Type B pancreatic cell (in vitro differentiated cells): ENCODE measurements at regions not wholly inside any gene's neighbourhood (a gene's known extent, or its start where the extent isn't known, plus 50 kb on each side); places are given as distances from the start of the nearest gene placed in this dataset.

Experiments used
- DNase-seq: peaks from one replicate; pipeline ENCODE4 v3.0.0; 2021; ENCODE audit warnings: mixed read lengths; ENCODE audit not compliant: unreplicated experiment; ENCODE audit errors: extremely low spot score
- H3K27ac Mint-ChIP-seq: 2 replicates; pipeline ENCODE4 v1.8.0; 2021; ENCODE audit warnings: mild to moderate bottlenecking, mixed read lengths
- H3K27me3 Mint-ChIP-seq: 2 replicates; pipeline ENCODE4 v1.8.0; 2021; ENCODE audit warnings: mixed read lengths
- H3K36me3 Mint-ChIP-seq: 2 replicates; pipeline ENCODE4 v1.8.0; 2021; ENCODE audit warnings: mixed read lengths
- H3K4me1 Mint-ChIP-seq: one replicate; pipeline ENCODE4 v1.8.0; 2021; ENCODE audit warnings: mixed read lengths; ENCODE audit not compliant: unreplicated experiment
- H3K4me3 Mint-ChIP-seq: 2 replicates; pipeline ENCODE4 v1.8.0; 2021; ENCODE audit warnings: mild to moderate bottlenecking, mixed read lengths
- H3K9me3 Mint-ChIP-seq: 2 replicates; pipeline ENCODE4 v1.8.0; 2021; ENCODE audit warnings: mixed read lengths
- TF ChIP-seq, protein P1 (sequence below): fragments of 200-600 bp; sonication (generic); conservative IDR thresholded peaks from 2 replicates; pipeline ENCODE4 v1.5.0; 2021; ENCODE audit warnings: antibody characterized with exemption, mild to moderate bottlenecking

GRCh38 chr12:75699251-75699650 is 187.8 kb upstream of the KRR1 start:
- H3K4me1 Mint-ChIP-seq: peaks cover 30% of the 10 kb centered on the region
- no peak for DNase-seq
- H3K9me3 Mint-ChIP-seq: peaks cover 6% of the 10 kb centered on the region

GRCh38 chr12:75698052-75698451 is 186.6 kb upstream of the KRR1 start:
- Mint-ChIP-seq H3K36me3 (peaks cover 4% of the 10 kb centered on the region), H3K4me3 (no peak overlapping the region), H3K27ac (no peak overlapping the region), H3K9me3 (peaks cover 6% of the 10 kb centered on the region), H3K27me3 (no peaks in the 10 kb centered on the region), H3K4me1 (peaks cover 26% of the 10 kb centered on the region)
- TF ChIP-seq, protein P1, sequence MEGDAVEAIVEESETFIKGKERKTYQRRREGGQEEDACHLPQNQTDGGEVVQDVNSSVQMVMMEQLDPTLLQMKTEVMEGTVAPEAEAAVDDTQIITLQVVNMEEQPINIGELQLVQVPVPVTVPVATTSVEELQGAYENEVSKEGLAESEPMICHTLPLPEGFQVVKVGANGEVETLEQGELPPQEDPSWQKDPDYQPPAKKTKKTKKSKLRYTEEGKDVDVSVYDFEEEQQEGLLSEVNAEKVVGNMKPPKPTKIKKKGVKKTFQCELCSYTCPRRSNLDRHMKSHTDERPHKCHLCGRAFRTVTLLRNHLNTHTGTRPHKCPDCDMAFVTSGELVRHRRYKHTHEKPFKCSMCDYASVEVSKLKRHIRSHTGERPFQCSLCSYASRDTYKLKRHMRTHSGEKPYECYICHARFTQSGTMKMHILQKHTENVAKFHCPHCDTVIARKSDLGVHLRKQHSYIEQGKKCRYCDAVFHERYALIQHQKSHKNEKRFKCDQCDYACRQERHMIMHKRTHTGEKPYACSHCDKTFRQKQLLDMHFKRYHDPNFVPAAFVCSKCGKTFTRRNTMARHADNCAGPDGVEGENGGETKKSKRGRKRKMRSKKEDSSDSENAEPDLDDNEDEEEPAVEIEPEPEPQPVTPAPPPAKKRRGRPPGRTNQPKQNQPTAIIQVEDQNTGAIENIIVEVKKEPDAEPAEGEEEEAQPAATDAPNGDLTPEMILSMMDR: peak; percentile 31
- no peak for DNase-seq

More at GRCh38 chr12:75699251-75699650, 187.8 kb upstream of the KRR1 start:
- TF ChIP-seq, protein P1: no peak
- H3K27ac Mint-ChIP-seq: peak overlapping the region; percentile 76
- H3K27me3 Mint-ChIP-seq: no peaks in the 10 kb centered on the region
- H3K36me3 Mint-ChIP-seq: peaks cover 4% of the 10 kb centered on the region
- H3K4me3 Mint-ChIP-seq: no peak overlapping the region

DNA sequence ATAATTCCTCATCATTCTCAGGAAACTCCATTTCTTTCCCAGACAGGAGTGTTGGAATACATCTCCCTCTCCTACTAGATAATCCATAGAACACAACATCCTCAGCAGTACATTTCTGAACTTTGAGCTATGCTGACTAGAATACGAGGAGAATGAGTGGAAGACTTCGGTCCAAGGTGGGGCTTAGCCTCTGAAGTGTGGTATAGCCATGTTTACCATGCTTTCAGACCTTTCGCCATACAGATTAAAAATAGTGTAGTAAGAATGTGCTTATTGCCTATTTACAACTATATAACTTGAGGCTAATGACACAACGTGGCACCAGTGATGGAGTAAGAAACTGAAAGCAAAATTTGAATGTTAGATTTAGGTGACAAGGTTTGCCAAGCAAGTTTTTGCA is 184.5 kb upstream of the KRR1 start:
- Mint-ChIP-seq H3K27ac (no peak overlapping the region), H3K27me3 (no peaks in the 10 kb centered on the region), H3K9me3 (peaks cover 12% of the 10 kb centered on the region), H3K4me1 (peaks cover 22% of the 10 kb centered on the region), H3K4me3 (no peak overlapping the region), H3K36me3 (peaks cover 4% of the 10 kb centered on the region)
- DNase-seq: no peak
- TF ChIP-seq, protein P1: no peak

- DNase-seq: no peak
- peaks cover 3% of the 10 kb centered on the region for H3K36me3 Mint-ChIP-seq
- no peaks in the 10 kb centered on the region for H3K27me3 Mint-ChIP-seq
- H3K9me3 Mint-ChIP-seq: peaks cover 10% of the 10 kb centered on the region
- H3K4me1 Mint-ChIP-seq: peaks cover 16% of the 10 kb centered on the region
- H3K4me3 Mint-ChIP-seq: no peak overlapping the region
- H3K27ac Mint-ChIP-seq: no peak overlapping the region
- TF ChIP-seq, protein P1: no peak
These were observed 183.3 kb upstream of the KRR1 start for GRCh38 chr12:75694534-75695268.

GRCh38 chr12:75692876-75693275 is 181.5 kb upstream of the KRR1 start:
- Mint-ChIP-seq H3K27ac (no peak overlapping the region), H3K36me3 (no peaks in the 10 kb centered on the region), H3K27me3 (no peaks in the 10 kb centered on the region), H3K4me1 (peaks cover 14% of the 10 kb centered on the region), H3K9me3 (peaks cover 6% of the 10 kb centered on the region), H3K4me3 (no peak overlapping the region)
- DNase-seq: no peak
- TF ChIP-seq, protein P1: no peak
